ENCODE measurements at regions not wholly inside any gene's neighbourhood (a gene's known extent, or its start where the extent isn't known, plus 50 kb on each side); places are given as distances from the start of the nearest gene placed in this dataset.

DNA sequence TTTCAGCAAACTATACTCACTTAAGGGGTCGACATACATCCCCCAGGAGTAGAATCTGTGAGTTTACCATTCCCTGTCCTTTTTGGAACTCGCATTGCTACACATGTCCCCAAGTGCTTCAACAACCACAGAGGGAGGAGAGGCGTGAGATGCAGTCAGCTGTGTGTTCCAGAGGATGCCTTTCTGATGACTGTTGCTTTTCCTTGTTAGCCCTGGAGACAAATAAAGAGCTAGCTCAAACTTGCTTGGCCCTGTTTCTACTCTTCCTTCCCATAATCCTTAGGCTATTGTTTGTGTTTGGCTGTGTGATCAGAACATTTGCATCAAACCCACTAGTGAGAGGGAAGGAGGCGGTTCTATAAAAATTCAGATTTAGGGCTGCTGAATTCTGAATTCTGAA, 264.0 kb downstream of the ENGASE start:
- TF ChIP-seq, protein P1, sequence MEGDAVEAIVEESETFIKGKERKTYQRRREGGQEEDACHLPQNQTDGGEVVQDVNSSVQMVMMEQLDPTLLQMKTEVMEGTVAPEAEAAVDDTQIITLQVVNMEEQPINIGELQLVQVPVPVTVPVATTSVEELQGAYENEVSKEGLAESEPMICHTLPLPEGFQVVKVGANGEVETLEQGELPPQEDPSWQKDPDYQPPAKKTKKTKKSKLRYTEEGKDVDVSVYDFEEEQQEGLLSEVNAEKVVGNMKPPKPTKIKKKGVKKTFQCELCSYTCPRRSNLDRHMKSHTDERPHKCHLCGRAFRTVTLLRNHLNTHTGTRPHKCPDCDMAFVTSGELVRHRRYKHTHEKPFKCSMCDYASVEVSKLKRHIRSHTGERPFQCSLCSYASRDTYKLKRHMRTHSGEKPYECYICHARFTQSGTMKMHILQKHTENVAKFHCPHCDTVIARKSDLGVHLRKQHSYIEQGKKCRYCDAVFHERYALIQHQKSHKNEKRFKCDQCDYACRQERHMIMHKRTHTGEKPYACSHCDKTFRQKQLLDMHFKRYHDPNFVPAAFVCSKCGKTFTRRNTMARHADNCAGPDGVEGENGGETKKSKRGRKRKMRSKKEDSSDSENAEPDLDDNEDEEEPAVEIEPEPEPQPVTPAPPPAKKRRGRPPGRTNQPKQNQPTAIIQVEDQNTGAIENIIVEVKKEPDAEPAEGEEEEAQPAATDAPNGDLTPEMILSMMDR (IDR thresholded peaks at IDR 0.05): no peak
- no peak for DNase-seq
- Histone ChIP-seq H3K27me3 (no peaks in the 10 kb centered on the region), H3K4me3 (no peak overlapping the region), H3K9ac (ENCODE audit: low read depth in 2 of 2, low read length in 2 of 2) (no peak overlapping the region), H3K4me1 (no peaks in the 10 kb centered on the region), H3K36me3 (no peaks in the 10 kb centered on the region), H3K27ac (no peak overlapping the region), H3K9me3 (no peaks in the 10 kb centered on the region)
- intact Hi-C loops (cut with DNase I): no loop called here

DNA sequence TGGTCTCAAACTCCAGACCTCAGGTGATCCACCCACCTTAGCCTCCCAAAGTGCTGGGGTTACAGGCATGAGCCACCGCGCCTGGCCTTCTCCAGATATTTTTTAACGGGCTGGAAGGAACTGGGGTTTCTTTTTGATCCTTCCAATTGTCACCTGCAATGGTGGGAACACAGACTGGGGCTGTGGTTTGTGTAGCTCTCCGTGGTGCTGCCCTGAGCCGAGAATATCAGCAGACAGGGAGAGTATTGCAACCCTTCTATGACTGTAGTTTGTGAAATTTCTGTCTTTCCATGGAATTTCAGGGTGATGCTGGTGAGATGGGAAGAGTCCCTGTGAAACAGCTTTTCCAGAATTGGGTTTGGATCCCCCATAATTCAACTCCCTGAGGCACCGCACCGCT, 263.5 kb downstream of the ENGASE start:
- Histone ChIP-seq H3K27me3 (no peaks in the 10 kb centered on the region), H3K9ac (ENCODE audit: low read depth in 2 of 2, low read length in 2 of 2) (no peak overlapping the region), H3K9me3 (no peaks in the 10 kb centered on the region), H3K4me3 (no peak overlapping the region), H3K4me1 (no peaks in the 10 kb centered on the region), H3K27ac (no peak overlapping the region), H3K36me3 (no peaks in the 10 kb centered on the region)
- no peak for DNase-seq
- intact Hi-C loops (cut with DNase I): no loop called here
- TF ChIP-seq, protein P1 (IDR thresholded peaks at IDR 0.05): no peak

DNA sequence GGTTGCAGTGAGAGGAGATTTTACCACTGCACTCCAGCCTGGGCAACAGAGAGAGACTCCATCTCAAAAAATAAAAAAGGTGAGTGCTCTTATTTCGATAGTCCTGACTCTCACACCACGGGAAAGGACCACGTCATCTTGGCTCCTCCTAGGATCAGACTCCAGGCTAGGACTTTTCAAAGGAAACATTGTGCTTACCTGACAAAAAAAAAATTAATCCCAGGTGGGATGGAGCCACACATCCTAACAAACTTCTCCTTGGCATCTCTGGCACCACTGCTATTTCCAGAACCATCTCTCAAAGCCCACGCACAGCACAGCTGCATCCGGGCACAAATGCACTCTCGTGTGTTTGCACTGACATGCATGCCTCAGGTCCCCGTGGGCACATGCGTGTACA, 262.4 kb downstream of the ENGASE start:
- Histone ChIP-seq H3K27me3 (no peaks in the 10 kb centered on the region), H3K9ac (ENCODE audit: low read depth in 2 of 2, low read length in 2 of 2) (no peak overlapping the region), H3K27ac (no peak overlapping the region), H3K9me3 (no peaks in the 10 kb centered on the region), H3K4me1 (no peaks in the 10 kb centered on the region), H3K4me3 (no peak overlapping the region), H3K36me3 (no peaks in the 10 kb centered on the region)
- TF ChIP-seq, protein P1 (IDR thresholded peaks at IDR 0.05): no peak
- no peak for DNase-seq
- intact Hi-C loops (cut with DNase I): no loop called here

DNA sequence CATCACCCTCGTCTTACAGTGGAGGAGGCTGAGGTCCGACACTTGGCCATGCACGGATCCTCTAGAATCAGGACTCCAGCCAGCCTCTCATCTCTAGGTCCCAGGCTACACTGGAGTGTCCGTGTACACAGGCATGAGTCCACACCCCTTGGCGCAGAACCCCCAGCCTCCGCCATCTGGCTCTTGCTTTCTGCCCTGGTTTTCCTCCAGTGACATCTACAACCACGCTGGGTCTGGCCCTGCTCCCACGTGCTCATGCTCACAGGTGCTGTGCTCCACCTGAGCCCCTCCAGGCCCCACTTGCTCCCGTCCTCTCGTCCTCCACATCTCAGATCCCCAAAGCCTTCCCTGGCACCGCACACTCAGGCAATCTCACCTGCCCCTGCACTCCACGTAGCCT, 260.8 kb downstream of the ENGASE start:
- Histone ChIP-seq H3K27ac (no peak overlapping the region), H3K9me3 (no peaks in the 10 kb centered on the region), H3K4me1 (no peaks in the 10 kb centered on the region), H3K9ac (ENCODE audit: low read depth in 2 of 2, low read length in 2 of 2) (no peak overlapping the region), H3K4me3 (no peak overlapping the region), H3K27me3 (no peaks in the 10 kb centered on the region), H3K36me3 (no peaks in the 10 kb centered on the region)
- DNase-seq: no peak
- TF ChIP-seq, protein P1 (IDR thresholded peaks at IDR 0.05): no peak
- intact Hi-C loops (cut with DNase I): no loop called here

DNA sequence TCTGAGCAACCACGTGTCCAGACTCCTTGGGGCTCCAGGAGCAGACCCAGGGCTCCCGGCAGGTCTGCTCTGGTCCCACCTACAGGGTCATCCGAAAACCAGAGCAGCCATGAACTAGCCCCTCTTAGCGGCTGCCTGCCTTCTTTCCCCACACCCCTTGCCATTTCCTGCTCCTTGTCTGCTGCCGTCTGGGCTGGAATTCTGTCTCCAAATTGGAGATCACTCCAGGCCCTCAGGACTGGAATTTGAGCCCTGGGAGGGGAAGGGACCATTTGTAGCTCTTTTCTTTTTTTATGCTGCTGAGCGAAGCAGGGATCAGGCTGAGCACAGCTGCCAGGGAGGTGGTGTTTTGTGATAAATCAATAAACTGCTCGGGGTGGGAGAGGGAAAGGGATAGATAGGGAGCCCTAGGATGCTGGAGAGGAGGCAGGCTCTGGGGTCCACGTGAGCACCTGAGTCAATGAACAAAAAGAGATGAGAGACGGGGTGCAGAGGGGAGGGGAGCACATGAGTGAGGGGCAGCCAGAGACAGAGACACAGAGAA, 257.5 kb downstream of the ENGASE start:
- H3K9ac ChIP-seq (ENCODE audit: low read depth in 2 of 2, low read length in 2 of 2): no peak overlapping the region
- TF ChIP-seq, protein P1 (IDR thresholded peaks at IDR 0.05): no peak
- H3K36me3 ChIP-seq: no peaks in the 10 kb centered on the region
- H3K4me1 ChIP-seq: no peaks in the 10 kb centered on the region
- H3K4me3 ChIP-seq: no peak overlapping the region
- no peak overlapping the region for H3K27ac ChIP-seq
- intact Hi-C loops (cut with DNase I): no loop called here
- no peak for DNase-seq
- H3K27me3 ChIP-seq: no peaks in the 10 kb centered on the region
- H3K9me3 ChIP-seq: no peaks in the 10 kb centered on the region
